HAP-1 (cell line): ENCODE measurements at regions not wholly inside any gene's neighbourhood (a gene's known extent, or its start where the extent isn't known, plus 50 kb on each side); places are given as distances from the start of the nearest gene placed in this dataset.
A peak's percentile ranks its signal among the peaks of the same experiment; 100 is the strongest.

Experiments used
- DNase-seq, 2 experiments: peaks; one replicate each; pipeline ENCODE4 v3.0.0-alpha.2; 2016 to 2020; ENCODE audit warnings: low spot score in 2 of 2
- H3K27me3 ChIP-seq: fragments of 250-450 bp; sonication (Bioruptor Pico); 2 replicates; pipeline ENCODE4 v1.5.1; 2020; ENCODE audit warnings: low read depth, mild to moderate bottlenecking, moderate library complexity
- H3K36me3 ChIP-seq: fragments of 250-450 bp; sonication (Bioruptor Pico); replicated peaks from 2 replicates; pipeline ENCODE4 v1.5.1; 2020; ENCODE audit warnings: mild to moderate bottlenecking
- H3K4me1 ChIP-seq: fragments of 250-450 bp; sonication (Bioruptor Pico); 2 replicates; pipeline ENCODE4 v1.5.1; 2020; ENCODE audit warnings: mild to moderate bottlenecking
- H3K4me3 ChIP-seq: fragments of 250-450 bp; sonication (Bioruptor Pico); 2 replicates; pipeline ENCODE4 v1.5.1; 2020; ENCODE audit warnings: mild to moderate bottlenecking, moderate library complexity
- H3K9me3 ChIP-seq: fragments of 250-450 bp; sonication (Bioruptor Pico); 2 replicates; pipeline ENCODE4 v1.5.1; 2020; ENCODE audit warnings: mild to moderate bottlenecking, moderate library complexity
- in situ Hi-C: fragments of 300-500 bp; cut with MboI; formaldehyde crosslinking; loops from 3 replicates; pipeline ENCODE4 v1.14.3; 2020; ENCODE audit warnings: low sequenced_read_pairs, inconsistent platforms, mixed read lengths

DNA sequence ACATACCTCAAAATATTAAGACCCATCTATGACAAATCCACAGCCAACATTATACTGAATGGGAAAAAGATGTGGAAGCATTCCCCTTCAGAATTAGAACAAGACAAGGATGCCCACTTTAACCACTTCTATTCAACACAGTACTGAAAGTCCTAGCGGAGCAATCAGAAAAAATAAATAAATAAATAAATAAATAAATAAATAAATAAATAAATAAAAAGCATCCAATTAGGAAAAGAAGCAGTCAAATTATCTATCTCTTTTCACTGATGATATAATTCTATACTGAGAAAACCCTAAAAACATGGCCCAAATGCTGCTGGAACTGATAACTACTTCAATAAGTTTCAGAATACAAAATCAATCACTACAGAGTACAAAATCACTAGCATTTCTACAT, 67.5 kb downstream of the PRR32 start:
- in situ Hi-C loops: no loop called here
- no peaks in the 10 kb centered on the region for H3K36me3 ChIP-seq
- no peaks in the 10 kb centered on the region for H3K27me3 ChIP-seq
- H3K4me3 ChIP-seq: no peak overlapping the region
- no peaks in the 10 kb centered on the region for H3K9me3 ChIP-seq
- H3K4me1 ChIP-seq: no peaks in the 10 kb centered on the region
- DNase-seq: no peak

DNA sequence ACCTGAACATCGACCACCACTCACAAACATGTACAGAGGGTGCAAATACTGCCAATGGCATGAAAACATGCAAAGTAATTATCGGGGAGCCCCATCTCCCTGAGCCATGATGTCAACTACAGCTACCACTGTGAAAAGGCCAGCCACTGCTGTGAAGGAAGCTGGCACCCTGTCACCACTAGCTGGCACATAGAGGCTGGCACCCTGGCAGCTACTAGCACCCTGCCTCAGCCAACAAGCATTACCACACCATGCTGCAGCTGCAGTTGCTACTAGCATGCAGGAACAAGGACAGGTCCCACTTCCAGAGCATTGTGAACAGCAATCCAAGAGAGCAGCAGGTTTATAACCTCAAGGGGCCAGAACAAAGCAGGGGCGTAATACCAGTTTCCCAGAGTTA, 81.4 kb downstream of the PRR32 start:
- no peaks in the 10 kb centered on the region for H3K9me3 ChIP-seq
- no peaks in the 10 kb centered on the region for H3K27me3 ChIP-seq
- no peak overlapping the region for H3K4me3 ChIP-seq
- no peaks in the 10 kb centered on the region for H3K4me1 ChIP-seq
- in situ Hi-C loops: no loop called here
- no peak for DNase-seq
- H3K36me3 ChIP-seq: no peaks in the 10 kb centered on the region

DNA sequence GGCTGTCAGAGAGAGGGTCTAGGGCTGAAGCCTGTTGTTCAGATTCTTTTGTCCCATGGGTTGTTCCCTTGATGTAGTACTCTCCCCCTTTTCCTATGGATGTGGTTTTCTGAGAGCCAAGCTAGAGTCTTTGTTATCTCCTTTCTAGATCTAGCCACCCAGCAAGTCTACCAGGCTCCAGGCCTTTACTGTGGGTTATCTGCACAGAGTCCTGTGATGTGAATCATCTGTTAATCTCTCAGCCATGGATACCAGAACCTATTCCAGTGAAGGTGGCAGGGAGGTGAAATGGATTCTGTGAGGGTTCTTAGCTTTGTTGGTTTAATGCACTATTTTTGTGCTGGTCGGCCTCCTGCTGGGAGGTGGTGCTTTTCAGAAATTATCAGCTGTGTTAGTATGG, 109.5 kb downstream of the PRR32 start:
- in situ Hi-C loops: no loop called here
- H3K9me3 ChIP-seq: no peaks in the 10 kb centered on the region
- no peaks in the 10 kb centered on the region for H3K4me1 ChIP-seq
- DNase-seq: no peak
- no peaks in the 10 kb centered on the region for H3K36me3 ChIP-seq
- H3K4me3 ChIP-seq: no peak overlapping the region
- no peaks in the 10 kb centered on the region for H3K27me3 ChIP-seq

DNA sequence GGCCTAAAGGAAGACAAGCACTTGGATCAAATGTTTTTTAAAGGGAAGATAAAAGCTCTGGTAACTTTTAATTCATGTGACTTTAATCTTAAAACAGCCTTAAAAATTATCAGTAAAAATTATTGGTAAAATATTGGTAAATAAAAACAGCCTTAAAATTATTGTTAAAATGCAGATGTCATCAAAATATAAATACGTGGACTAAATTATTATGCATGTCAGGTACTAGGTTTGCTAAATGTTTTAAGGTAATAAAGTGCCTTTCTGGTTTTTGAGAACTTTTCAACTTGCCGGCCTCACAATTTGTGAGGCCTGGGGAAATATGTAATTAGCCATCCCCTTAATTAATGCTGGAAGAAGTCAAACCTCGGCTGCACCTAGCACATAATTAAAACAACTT, 147.7 kb downstream of the PRR32 start:
- Histone ChIP-seq H3K27me3 (no peaks in the 10 kb centered on the region), H3K36me3 (no peaks in the 10 kb centered on the region), H3K9me3 (no peaks in the 10 kb centered on the region), H3K4me3 (no peak overlapping the region), H3K4me1 (no peaks in the 10 kb centered on the region)
- DNase-seq: no peak
- in situ Hi-C loops: no loop called here

DNA sequence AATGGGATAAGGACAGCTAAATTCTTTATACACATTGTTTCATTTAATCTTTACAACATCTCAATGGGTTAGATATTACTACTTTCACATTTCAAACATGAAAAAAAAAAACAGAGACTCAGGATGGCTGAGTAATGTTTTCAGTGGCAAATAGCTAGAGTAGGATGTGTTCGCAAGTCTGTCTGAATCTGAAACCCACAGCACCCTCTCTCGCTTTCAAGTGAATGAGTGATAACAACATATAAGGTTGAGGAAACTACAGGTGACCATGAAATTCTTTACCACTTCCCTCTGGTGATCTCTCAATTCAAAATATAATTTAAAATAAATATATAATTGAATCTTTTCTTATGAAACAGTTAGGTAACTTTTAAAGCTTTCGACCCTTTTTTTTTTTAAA, 162.6 kb downstream of the PRR32 start:
- Histone ChIP-seq H3K4me3 (no peak overlapping the region), H3K9me3 (no peaks in the 10 kb centered on the region), H3K27me3 (no peaks in the 10 kb centered on the region), H3K4me1 (no peaks in the 10 kb centered on the region), H3K36me3 (no peaks in the 10 kb centered on the region)
- in situ Hi-C loops: no loop called here
- no peak for DNase-seq

DNA sequence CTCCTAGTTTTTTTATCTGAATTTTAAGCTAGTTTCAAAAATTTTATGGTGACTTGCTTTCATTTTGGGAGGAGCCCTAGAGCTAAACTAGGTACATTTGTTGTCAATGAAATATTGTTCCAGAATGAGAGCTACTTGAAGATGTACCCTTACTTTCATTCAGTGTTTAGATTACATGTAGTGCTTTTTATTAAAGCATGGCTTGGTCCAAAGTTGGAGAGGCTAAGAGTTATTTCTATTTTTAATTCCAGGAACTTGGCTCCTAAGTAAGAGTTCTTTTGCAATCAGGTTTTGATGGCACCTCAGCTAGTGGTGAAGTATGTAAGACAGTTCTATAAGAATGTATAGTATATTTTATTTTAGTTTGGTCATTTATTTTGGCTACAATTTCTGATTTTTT, 165.5 kb downstream of the PRR32 start:
- DNase-seq: no peak
- Histone ChIP-seq H3K4me3 (no peak overlapping the region), H3K9me3 (no peaks in the 10 kb centered on the region), H3K27me3 (no peaks in the 10 kb centered on the region), H3K4me1 (no peaks in the 10 kb centered on the region), H3K36me3 (no peaks in the 10 kb centered on the region)
- in situ Hi-C loops: no loop called here

DNA sequence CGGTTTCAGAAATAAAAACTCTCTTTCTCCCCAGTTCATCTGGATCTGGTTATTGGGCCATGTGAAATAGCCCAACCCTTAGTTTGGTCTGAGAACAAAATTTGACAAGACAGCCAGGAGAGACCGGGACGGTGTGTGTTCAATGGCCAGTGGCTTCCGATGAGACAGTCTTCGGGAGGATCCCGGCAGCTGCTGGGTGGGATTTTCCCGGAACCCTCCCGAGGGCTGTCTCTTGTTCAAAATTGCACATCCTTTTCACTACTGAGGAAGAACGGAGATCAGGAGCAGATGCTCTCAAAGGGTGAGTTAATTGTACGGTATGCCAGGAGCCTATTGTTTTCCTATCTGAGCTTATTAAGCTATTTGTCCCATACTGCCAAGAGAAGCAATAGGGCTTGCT, 166.5 kb downstream of the PRR32 start:
- no peaks in the 10 kb centered on the region for H3K4me1 ChIP-seq
- in situ Hi-C loops: no loop called here
- no peak for DNase-seq

DNA sequence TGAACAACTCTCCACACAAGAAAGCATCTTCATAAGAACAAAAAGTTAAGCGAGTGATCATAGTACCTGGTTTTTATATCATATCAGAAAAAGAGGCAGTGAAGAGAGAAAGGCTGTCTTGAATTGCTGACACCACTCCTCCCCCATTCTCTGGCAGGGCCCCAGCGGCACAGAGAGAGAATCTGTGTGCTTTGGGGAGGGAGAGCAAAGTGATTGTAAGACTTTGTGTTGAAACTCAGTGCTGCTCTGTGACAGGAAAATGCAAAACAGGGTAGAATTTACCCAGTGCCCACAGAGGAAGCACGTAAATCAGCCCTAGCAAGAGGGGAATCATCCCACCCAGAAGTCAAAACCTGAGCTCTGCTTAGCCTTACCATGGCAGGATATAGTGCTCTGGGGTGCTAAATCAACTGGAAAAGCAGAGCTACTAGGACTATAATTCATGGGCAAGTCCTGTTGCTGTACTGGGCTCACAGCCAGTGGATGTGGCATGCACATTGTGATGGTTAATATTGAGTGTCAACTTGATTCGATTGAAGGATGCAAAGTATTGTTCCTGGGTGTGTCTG, 174.6 kb downstream of the PRR32 start:
- Histone ChIP-seq H3K9me3 (no peaks in the 10 kb centered on the region), H3K36me3 (no peaks in the 10 kb centered on the region), H3K27me3 (no peaks in the 10 kb centered on the region), H3K4me1 (no peaks in the 10 kb centered on the region), H3K4me3 (no peak overlapping the region)
- in situ Hi-C loops: no loop called here
- DNase-seq: no peak

More for the DNA sequence above, 166.5 kb downstream of the PRR32 start:
- H3K9me3 ChIP-seq: no peaks in the 10 kb centered on the region
- H3K27me3 ChIP-seq: no peaks in the 10 kb centered on the region
- no peak overlapping the region for H3K4me3 ChIP-seq
- no peaks in the 10 kb centered on the region for H3K36me3 ChIP-seq

DNA sequence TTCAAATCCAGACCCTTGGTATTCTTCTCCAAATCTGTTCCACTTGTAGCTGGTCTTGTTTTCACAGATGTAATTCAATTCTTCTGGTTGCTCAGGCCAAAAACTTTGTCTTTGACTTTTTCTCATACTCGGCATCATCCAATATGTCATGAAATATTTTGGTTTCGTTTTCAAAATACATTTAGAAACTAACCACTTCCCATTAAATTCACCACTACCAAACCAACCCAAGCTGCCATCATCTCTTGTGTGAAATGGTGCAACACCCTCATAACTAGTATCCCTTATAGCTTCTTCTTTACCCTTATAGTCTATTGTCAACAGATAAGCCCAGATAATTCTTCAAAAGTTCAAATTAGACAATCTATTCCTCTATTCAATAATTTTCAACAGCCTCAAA, 192.1 kb downstream of the PRR32 start:
- Histone ChIP-seq H3K4me3 (no peak overlapping the region), H3K9me3 (no peaks in the 10 kb centered on the region), H3K4me1 (no peaks in the 10 kb centered on the region), H3K36me3 (no peaks in the 10 kb centered on the region), H3K27me3 (no peaks in the 10 kb centered on the region)
- DNase-seq: no peak
- in situ Hi-C loops: no loop called here

DNA sequence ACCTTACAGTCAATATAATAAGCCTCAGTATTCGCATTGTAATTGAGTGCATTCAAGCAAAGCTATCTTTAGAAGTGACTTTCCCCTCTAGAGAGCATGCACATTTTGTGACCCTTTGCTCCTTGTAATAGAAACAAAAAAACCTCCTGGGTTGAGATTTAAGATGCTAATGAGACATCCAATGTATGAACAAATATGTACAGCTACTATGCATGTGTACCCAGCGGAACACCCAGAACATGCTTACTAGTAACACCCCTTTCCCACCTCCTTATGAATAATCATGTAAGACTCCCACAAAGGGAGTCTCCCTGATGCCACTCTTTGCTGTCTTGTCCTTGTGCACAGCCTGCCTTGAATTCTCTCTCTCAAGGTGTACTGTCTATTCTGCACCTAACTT, 205.5 kb downstream of the PRR32 start:
- DNase-seq: no peak
- in situ Hi-C loops: no loop called here
- Histone ChIP-seq H3K4me1 (no peaks in the 10 kb centered on the region), H3K9me3 (no peaks in the 10 kb centered on the region), H3K36me3 (no peaks in the 10 kb centered on the region), H3K4me3 (no peak overlapping the region), H3K27me3 (no peaks in the 10 kb centered on the region)

DNA sequence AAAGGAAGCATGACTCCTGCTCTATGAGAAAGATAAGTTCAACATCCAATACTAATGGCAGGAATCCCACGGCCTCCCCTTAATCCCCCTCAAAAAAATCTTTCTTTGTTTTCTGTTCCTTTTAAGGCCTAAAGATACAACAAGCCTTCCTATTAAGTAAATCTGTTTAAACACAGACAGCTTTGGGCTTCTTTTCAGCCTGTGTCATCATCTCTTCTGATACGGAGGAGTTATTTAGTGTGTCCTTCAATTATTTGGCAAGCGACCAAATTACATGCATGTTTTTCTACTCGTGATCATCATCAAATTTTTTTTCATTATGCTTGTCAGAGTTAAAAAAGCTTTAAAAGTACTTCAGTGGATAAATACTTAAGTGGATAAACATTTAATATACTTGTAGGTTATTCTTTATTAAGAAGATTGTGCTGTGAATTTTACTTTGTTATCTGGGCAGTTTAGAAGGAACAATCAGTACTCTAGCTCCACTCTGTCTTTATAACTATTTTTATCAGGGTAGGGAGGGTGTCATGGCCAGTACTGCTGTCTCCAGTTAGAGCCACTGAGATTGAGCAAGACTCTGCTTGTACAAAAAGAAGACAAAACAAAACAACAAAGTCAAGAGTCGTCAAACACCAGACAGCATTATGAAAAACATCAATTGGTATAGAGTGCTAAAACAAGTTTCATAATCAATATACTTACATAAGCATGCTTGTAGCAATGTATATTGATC, 210.7 kb downstream of the PRR32 start:
- Histone ChIP-seq H3K36me3 (no peaks in the 10 kb centered on the region), H3K4me3 (no peak overlapping the region), H3K4me1 (no peaks in the 10 kb centered on the region), H3K9me3 (no peaks in the 10 kb centered on the region), H3K27me3 (no peaks in the 10 kb centered on the region)
- in situ Hi-C loops: no loop called here
- no peak for DNase-seq

DNA sequence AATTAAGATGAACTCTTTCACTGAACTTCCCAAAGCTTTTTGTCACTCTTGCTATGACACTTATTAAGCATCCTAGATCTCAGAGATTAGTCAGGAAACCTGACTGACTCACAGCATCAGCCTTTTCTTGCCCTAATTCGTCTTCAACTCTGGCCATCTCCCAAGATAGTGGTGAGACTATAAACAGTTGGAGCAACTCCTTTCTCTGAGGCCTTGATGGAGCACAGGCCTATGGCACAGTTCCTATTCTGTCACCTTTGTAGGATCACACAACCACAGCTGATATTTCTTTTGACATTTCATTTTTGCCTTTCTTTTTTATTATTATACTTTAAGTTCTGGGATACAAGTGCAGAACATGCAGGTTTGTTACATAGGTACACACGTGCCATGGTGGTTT, 217.6 kb downstream of the PRR32 start:
- Histone ChIP-seq H3K36me3 (no peaks in the 10 kb centered on the region), H3K27me3 (no peaks in the 10 kb centered on the region), H3K4me3 (no peak overlapping the region), H3K9me3 (no peaks in the 10 kb centered on the region), H3K4me1 (no peaks in the 10 kb centered on the region)
- no peak for DNase-seq
- in situ Hi-C loops: no loop called here

DNA sequence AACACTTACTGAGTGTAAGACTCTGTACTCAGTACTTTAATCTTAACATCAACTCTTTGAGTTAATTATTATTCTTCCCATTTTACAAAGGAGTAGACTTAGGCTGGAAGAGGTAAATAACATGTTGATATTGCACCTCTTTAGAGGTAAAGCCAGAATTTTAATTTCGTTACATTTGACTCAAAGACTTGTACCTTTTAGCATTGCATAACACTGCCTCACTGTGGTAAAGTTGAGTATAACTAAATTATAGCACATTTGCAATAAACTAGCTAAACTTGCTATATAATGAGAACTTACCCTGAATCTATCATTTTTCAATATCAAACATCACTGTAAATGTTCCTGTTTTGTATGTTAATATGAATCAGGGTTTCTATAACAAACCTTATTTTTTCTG, 218.5 kb downstream of the PRR32 start:
- no peaks in the 10 kb centered on the region for H3K27me3 ChIP-seq
- no peak overlapping the region for H3K4me3 ChIP-seq
- no peaks in the 10 kb centered on the region for H3K4me1 ChIP-seq
- in situ Hi-C loops: no loop called here
- no peaks in the 10 kb centered on the region for H3K9me3 ChIP-seq
- no peaks in the 10 kb centered on the region for H3K36me3 ChIP-seq
- DNase-seq: peak in 1 of 2 experiments; percentile 15

DNA sequence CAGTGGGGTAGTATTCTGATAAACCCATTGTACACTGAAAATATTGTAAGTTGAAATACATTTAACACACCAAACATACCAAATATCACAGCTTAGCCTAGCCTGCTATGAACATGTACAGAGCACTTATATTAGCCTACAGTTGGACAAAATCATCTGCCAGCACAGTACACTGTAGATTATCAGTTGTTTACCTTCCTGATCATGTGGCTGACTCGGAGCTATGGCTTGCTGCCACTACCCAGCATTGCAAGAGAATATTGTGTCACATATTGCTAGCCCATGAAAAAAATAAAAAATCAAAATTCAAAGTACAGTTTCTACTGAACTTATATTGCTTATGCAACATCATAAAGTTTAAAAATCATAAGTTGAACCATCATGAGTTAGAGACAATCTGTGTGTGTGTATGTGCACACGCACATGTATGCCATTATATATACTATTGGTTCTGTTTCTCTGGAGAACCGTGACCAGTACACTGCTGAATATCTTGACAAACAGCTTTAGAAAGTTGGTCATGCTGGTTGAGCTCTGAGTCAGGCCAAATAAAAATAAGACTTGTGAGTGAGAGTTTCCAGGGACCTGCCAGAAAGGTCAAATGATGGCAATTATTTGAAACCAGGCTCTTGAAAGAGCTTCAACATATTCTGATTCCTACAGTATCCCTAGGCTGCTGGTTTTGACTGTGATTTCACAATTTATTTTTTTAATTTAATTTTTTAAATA, 238.5 kb downstream of the PRR32 start:
- Histone ChIP-seq H3K27me3 (no peaks in the 10 kb centered on the region), H3K4me1 (no peaks in the 10 kb centered on the region)

More for the DNA sequence above, 238.5 kb downstream of the PRR32 start:
- Histone ChIP-seq H3K36me3 (no peaks in the 10 kb centered on the region), H3K4me3 (no peak overlapping the region), H3K9me3 (no peaks in the 10 kb centered on the region)
- in situ Hi-C loops: no loop called here
- no peak for DNase-seq
